Heart right ventricle (tissue), 16 donors: ENCODE measurements at regions not wholly inside any gene's neighbourhood (a gene's known extent, or its start where the extent isn't known, plus 50 kb on each side); places are given as distances from the start of the nearest gene placed in this dataset.
A peak's percentile ranks its signal among the peaks of the same experiment; 100 is the strongest.

Experiments used
- ATAC-seq, 8 donors: fragments of 200-7000 bp; cut with Tn5 transposase; one replicate each; pipeline ENCODE4 v1.9.1; 2020; ENCODE audit warnings: mild to moderate bottlenecking in 8 of 8, moderate library complexity in 8 of 8, moderate number of reproducible peaks in 1 of 8
- DNase-seq, 2 donors: peaks; one replicate each; pipeline ENCODE4 v3.0.0-alpha.2; 2020
- H3K27ac ChIP-seq, 10 donors: fragments of 200-600 bp; sonication (generic) in 2 of 10; one replicate each; pipeline versions ENCODE4 v1.5.0 to v1.8.0; 2020 to 2022; ENCODE audit warnings: mild to moderate bottlenecking in 3 of 10
- H3K27me3 ChIP-seq, 7 donors: fragments of 200-600 bp; one replicate each; pipeline ENCODE4 v1.8.0; 2021 to 2022; ENCODE audit warnings: mild to moderate bottlenecking in 2 of 7
- H3K36me3 ChIP-seq, 9 donors: fragments of 200-600 bp; sonication (generic) in 1 of 9; one replicate each; pipeline versions ENCODE4 v1.5.0 to v1.8.0; 2020 to 2022; ENCODE audit warnings: mild to moderate bottlenecking in 2 of 9
- H3K4me1 ChIP-seq, 9 donors: fragments of 200-600 bp; sonication (generic) in 1 of 9; one replicate each; pipeline versions ENCODE4 v1.5.0 to v1.8.0; 2020 to 2022; ENCODE audit warnings: mild to moderate bottlenecking in 4 of 9
- H3K4me3 ChIP-seq, 10 donors: fragments of 200-600 bp; sonication (generic) in 2 of 10; one replicate each; pipeline versions ENCODE4 v1.5.0 to v1.8.0; 2020 to 2022; ENCODE audit warnings: mild to moderate bottlenecking in 7 of 10, moderate library complexity in 2 of 10
- H3K9me3 ChIP-seq, 11 donors: fragments of 200-600 bp in 10 of 11; sonication (generic) in 2 of 11; one replicate each; pipeline versions ENCODE4 v1.5.0 to v1.8.0; 2013 to 2022; ENCODE audit warnings: mild to moderate bottlenecking in 2 of 11, control low read depth in 1 of 11, moderate library complexity in 1 of 11
- WGBS, 2 donors: extraction: QIAGEN DNeasy Blood & Tissue Kit; methylation state at CpG; one replicate each; pipeline ENCODE4 v1.1.7; 2013; ENCODE audit warnings: inconsistent platforms in 1 of 2; 5-methylcytosine and 5-hydroxymethylcytosine counted together
- intact Hi-C, 10 donors: fragments of 100-400 bp; cut with DNase I; formaldehyde crosslinking; loops; one replicate each; pipeline versions ENCODE4 v1.11.1 to v1.14.2; 2022
- TF ChIP-seq, protein P1 (sequence below), 9 donors: fragments of 200-600 bp; sonication (generic) in 2 of 9; IDR thresholded peaks; one replicate each; pipeline versions ENCODE4 v1.5.0 to v1.8.0; 2021 to 2022; ENCODE audit warnings: antibody characterized with exemption in 9 of 9, mild to moderate bottlenecking in 5 of 9, moderate library complexity in 1 of 9
- donor health status: Arrhythmogenic right ventricular cardiomyopathy.
- donor health status: ischemic (EF 13 %, LVEDD 7.1; RV severe dilation, severe dysfunction).
- donor health status: healthy with polysubstance abuse.
- donor health status: DM: no; HTN: yes; CAD: no.
- donor health status: DM: no; HTN: no; CAD: no.
- donor health status: ischemic (EF 25% LVEDD 6.9; RV normal size, moderate dysfunction).
- donor health status: ischemic (EF 25% LVEDD 5.7; RV mildly dilated, moderate dysfunction).
- donor health status: healthy.
- donor health status: DM: yes; HTN: yes; CAD: no.
- donor health status: Ischemic cardiomyopathy.
- donor health status: ischemic (EF 35%, LVEDD 5.7; RV mildly dilated, moderate dysfunction).
- donor health status: nonischemic (EF 11% LVEDD 7.7; RV severe dilation, severe dysfunction).
- donor health status: DM: yes; HTN: yes; CAD: no.
- donor health status: PGD.
- donor health status: ischemic (EF 29% LVEDD 5.4; RV normal size, mild dysfunction).
- donor health status: nonischemic (EF 23%, LVEDD 6.1; RV moderate dilation, normal function).

DNA sequence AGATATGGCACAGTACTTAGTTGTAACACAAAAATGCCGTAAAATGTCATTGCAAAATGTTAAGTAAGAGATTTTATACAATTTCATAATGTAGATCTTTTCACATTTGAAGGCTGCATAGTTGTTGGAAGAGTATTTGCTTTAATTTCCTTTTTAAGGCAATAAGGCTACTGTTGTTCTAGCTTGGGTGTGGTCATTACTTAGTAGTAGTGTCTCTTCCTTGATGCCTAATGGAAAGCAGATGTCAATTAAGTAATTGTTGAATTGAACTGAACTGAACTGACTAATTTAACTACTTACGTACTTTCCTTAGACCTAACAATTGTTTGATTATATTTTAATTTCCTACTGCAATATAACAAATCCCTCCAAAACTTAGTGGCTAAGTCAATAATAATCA, 181.7 kb downstream of the FLRT2 start:
- Histone ChIP-seq H3K4me1 (no peaks in the 10 kb centered on the region), H3K27ac (no peak overlapping the region), H3K4me3 (no peak overlapping the region), H3K36me3 (no peaks in the 10 kb centered on the region), H3K27me3 (no peaks in the 10 kb centered on the region), H3K9me3 (peaks cover 0 to 3% (median 0%) of the 10 kb centered on the region in 11 donors)
- TF ChIP-seq, protein P1, sequence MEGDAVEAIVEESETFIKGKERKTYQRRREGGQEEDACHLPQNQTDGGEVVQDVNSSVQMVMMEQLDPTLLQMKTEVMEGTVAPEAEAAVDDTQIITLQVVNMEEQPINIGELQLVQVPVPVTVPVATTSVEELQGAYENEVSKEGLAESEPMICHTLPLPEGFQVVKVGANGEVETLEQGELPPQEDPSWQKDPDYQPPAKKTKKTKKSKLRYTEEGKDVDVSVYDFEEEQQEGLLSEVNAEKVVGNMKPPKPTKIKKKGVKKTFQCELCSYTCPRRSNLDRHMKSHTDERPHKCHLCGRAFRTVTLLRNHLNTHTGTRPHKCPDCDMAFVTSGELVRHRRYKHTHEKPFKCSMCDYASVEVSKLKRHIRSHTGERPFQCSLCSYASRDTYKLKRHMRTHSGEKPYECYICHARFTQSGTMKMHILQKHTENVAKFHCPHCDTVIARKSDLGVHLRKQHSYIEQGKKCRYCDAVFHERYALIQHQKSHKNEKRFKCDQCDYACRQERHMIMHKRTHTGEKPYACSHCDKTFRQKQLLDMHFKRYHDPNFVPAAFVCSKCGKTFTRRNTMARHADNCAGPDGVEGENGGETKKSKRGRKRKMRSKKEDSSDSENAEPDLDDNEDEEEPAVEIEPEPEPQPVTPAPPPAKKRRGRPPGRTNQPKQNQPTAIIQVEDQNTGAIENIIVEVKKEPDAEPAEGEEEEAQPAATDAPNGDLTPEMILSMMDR (IDR thresholded peaks at IDR 0.05): no peak
- ATAC-seq (peak in 1 of 8 donors; percentile 65), DNase-seq (no peak)
- WGBS, 2 donors: 87 to 88% methylated on average over 2 of the region's 2 CpGs
- intact Hi-C loops: no loop called here
